ENCODE measurements at regions not wholly inside any gene's neighbourhood (a gene's known extent, or its start where the extent isn't known, plus 50 kb on each side); places are given as distances from the start of the nearest gene placed in this dataset.

GRCh38 chr11:127640561-127641451 lies 640.2 kb upstream of the KIRREL3 start:
- TF ChIP-seq CTCF (IDR thresholded peaks at IDR 0.05; ENCODE audit: low read depth, low read length, missing control alignments) = no peak
- DNase-seq (ENCODE audit: low read depth) = no peak
- no peak overlapping the region for H3K4me3 ChIP-seq (ENCODE audit: low read depth, low read length)

- DNase-seq (ENCODE audit: low read depth) = no peak
- no peak for TF ChIP-seq CTCF (IDR thresholded peaks at IDR 0.05; ENCODE audit: low read depth, low read length, missing control alignments)
- no peak overlapping the region for H3K4me3 ChIP-seq (ENCODE audit: low read depth, low read length)
Measured at GRCh38 chr11:127639916-127640315, 639.3 kb upstream of the KIRREL3 start.

GRCh38 chr11:127632976-127633680 lies 632.6 kb upstream of the KIRREL3 start:
- no peak for DNase-seq (ENCODE audit: low read depth)
- no peak overlapping the region for H3K4me3 ChIP-seq (ENCODE audit: low read depth, low read length)
- TF ChIP-seq CTCF (IDR thresholded peaks at IDR 0.05; ENCODE audit: low read depth, low read length, missing control alignments) = no peak

- no peak for TF ChIP-seq CTCF (IDR thresholded peaks at IDR 0.05; ENCODE audit: low read depth, low read length, missing control alignments)
- DNase-seq (ENCODE audit: low read depth) = no peak
- no peak overlapping the region for H3K4me3 ChIP-seq (ENCODE audit: low read depth, low read length)
Measured at GRCh38 chr11:127632546-127632945, 632.0 kb upstream of the KIRREL3 start.

GRCh38 chr11:127631974-127632373 lies 631.4 kb upstream of the KIRREL3 start:
- no peak overlapping the region for H3K4me3 ChIP-seq (ENCODE audit: low read depth, low read length)
- DNase-seq (ENCODE audit: low read depth) = no peak
- TF ChIP-seq CTCF (IDR thresholded peaks at IDR 0.05; ENCODE audit: low read depth, low read length, missing control alignments) = no peak

- TF ChIP-seq CTCF (IDR thresholded peaks at IDR 0.05; ENCODE audit: low read depth, low read length, missing control alignments) = no peak
- no peak overlapping the region for H3K4me3 ChIP-seq (ENCODE audit: low read depth, low read length)
- DNase-seq (ENCODE audit: low read depth) = no peak
Measured at GRCh38 chr11:127629200-127629599, 628.6 kb upstream of the KIRREL3 start.

Measured in GM12864 (cell line).